A549 (cell line): ENCODE measurements at regions not wholly inside any gene's neighbourhood (a gene's known extent, or its start where the extent isn't known, plus 50 kb on each side); places are given as distances from the start of the nearest gene placed in this dataset.

Source experiments
- ATAC-seq, 2 experiments: fragments of 200-7000 bp in 1 of 2; fragments of >200 bp in 1 of 2; cut with Nextera tagmentation in 1 of 2; cut with Tn5 transposase in 1 of 2; 3 replicates each; pipeline versions ENCODE4 v1.8.0 to v1.9.1; 2018 to 2020; ENCODE audit warnings: mild to moderate bottlenecking in 1 of 2, moderate library complexity in 1 of 2
- CTCF ChIA-PET: fragments of 300-600 bp; sonication (Branson Sonifier 250); formaldehyde crosslinking; extraction: SDS; loops from one replicate; lab custom pipeline; 2021; ENCODE audit warnings: antibody characterized with exemption, inconsistent platforms; lab: Yijun Ruan, JAX
- POLR2A ChIA-PET: fragments of 350-600 bp; formaldehyde crosslinking; extraction: SDS; loops from one replicate; lab custom pipeline; 2021; ENCODE audit warnings: antibody characterized with exemption, inconsistent platforms; lab: Yijun Ruan, JAX
- DNase-seq, 2 experiments: peaks; one replicate each; pipeline versions ENCODE4 v3.0.0 to v3.0.0-alpha.2; 2011 to 2016; ENCODE audit warnings: low read depth in 1 of 2, low spot score in 1 of 2
- FAIRE-seq: peaks from 2 replicates; lab custom pipeline; 2011; peaks lifted over from hg19 to GRCh38; lab: Jason Lieb, UNC
- H3K27ac ChIP-seq, 2 experiments: fragments of >200 bp; sonication (Bioruptor Twin); formaldehyde crosslinking; 3 replicates each; pipeline ENCODE4 v1.5.1; 2016 to 2017
- H3K4me1 ChIP-seq: fragments of >200 bp; sonication (Bioruptor Twin); formaldehyde crosslinking; 3 replicates; pipeline ENCODE4 v1.6.1; 2016
- H3K4me2 ChIP-seq: fragments of >200 bp; sonication (Bioruptor Twin); formaldehyde crosslinking; 3 replicates; pipeline ENCODE4 v1.6.1; 2016
- H3K4me3 ChIP-seq: fragments of >200 bp; sonication (Bioruptor Twin); formaldehyde crosslinking; 3 replicates; pipeline ENCODE4 v1.5.1; 2016
- H3K9me3 ChIP-seq: fragments of >200 bp; sonication (Bioruptor Twin); formaldehyde crosslinking; 3 replicates; pipeline ENCODE4 v1.6.1; 2016
- BHLHE40 ChIP-seq: IDR thresholded peaks from 2 replicates; pipeline ENCODE4 v1.6.1; 2012; ENCODE audit warnings: low read depth, low read length, inconsistent platforms
- CBX2 ChIP-seq: fragments of 200-600 bp; sonication (generic); IDR thresholded peaks from 2 replicates; pipeline ENCODE4 v1.6.1; 2016; ENCODE audit warnings: low read depth, mild to moderate bottlenecking, borderline replicate concordance
- CBX8 ChIP-seq: fragments of 200-600 bp; sonication (generic); IDR thresholded peaks from 2 replicates; pipeline ENCODE4 v1.6.1; 2016
- CEBPB ChIP-seq, 2 experiments: fragments of >200 bp in 1 of 2; sonication (Bioruptor Twin) in 1 of 2; formaldehyde crosslinking in 1 of 2; IDR thresholded peaks; 2 replicates each; pipeline ENCODE4 v1.6.1; 2012 to 2016
- EHF ChIP-seq: fragments of 250-450 bp; sonication (Bioruptor Pico); IDR thresholded peaks from 2 replicates; pipeline ENCODE4 v1.5.0; 2020; ENCODE audit warnings: mild to moderate bottlenecking
- EP300 ChIP-seq, 2 experiments: fragments of >200 bp; sonication (Bioruptor Twin); formaldehyde crosslinking; IDR thresholded peaks; 2 replicates in 1 of 2; 3 replicates in 1 of 2; pipeline ENCODE4 v1.6.1; 2016 to 2017
- FOSB ChIP-seq: fragments of 250-450 bp; sonication (Bioruptor Pico); IDR thresholded peaks from 2 replicates; pipeline ENCODE4 v1.5.0; 2020; ENCODE audit warnings: mild to moderate bottlenecking, moderate library complexity
- FOSL2 ChIP-seq, 2 experiments: fragments of 450-650 bp in 1 of 2; fragments of >200 bp in 1 of 2; sonication (Bioruptor Twin) in 1 of 2; formaldehyde crosslinking; IDR thresholded peaks; 2 replicates each; pipeline versions ENCODE4 v1.5.0 to v1.6.1; 2016 to 2020; ENCODE audit warnings: mild to moderate bottlenecking in 1 of 2, moderate library complexity in 1 of 2
- GATA3 ChIP-seq: IDR thresholded peaks from 2 replicates; pipeline ENCODE4 v1.6.1; 2012; ENCODE audit warnings: borderline replicate concordance
- HDAC2 ChIP-seq: fragments of 200-600 bp; sonication (generic); IDR thresholded peaks from 2 replicates; pipeline ENCODE4 v1.6.1; 2016
- HMGXB4 ChIP-seq: fragments of 250-450 bp; sonication (Bioruptor Pico); IDR thresholded peaks from 2 replicates; pipeline ENCODE4 v1.5.0; 2021; ENCODE audit warnings: mild to moderate bottlenecking, moderate library complexity, borderline replicate concordance
- HOXB5 ChIP-seq: fragments of 250-450 bp; sonication (Bioruptor Pico); IDR thresholded peaks from 2 replicates; pipeline ENCODE4 v1.5.0; 2020; ENCODE audit warnings: mild to moderate bottlenecking, moderate library complexity
- JUN ChIP-seq, 2 experiments: fragments of >200 bp; sonication (Bioruptor Twin); formaldehyde crosslinking; IDR thresholded peaks; 2 replicates in 1 of 2; 3 replicates in 1 of 2; pipeline ENCODE4 v1.6.1; 2016 to 2017
- JUNB ChIP-seq: fragments of >200 bp; sonication (Bioruptor Twin); formaldehyde crosslinking; IDR thresholded peaks from 2 replicates; pipeline ENCODE4 v1.6.1; 2016
- KDM1A ChIP-seq: fragments of 200-600 bp; sonication (generic); IDR thresholded peaks from 2 replicates; pipeline ENCODE4 v1.6.1; 2016; ENCODE audit warnings: low read depth, mild to moderate bottlenecking
- MAFK ChIP-seq: fragments of 450-650 bp; IDR thresholded peaks from 2 replicates; pipeline ENCODE4 v1.6.1; 2014; ENCODE audit not compliant: partially characterized antibody
- MAZ ChIP-seq: fragments of 150-350 bp; IDR thresholded peaks from 2 replicates; pipeline ENCODE4 v1.6.1; 2014; ENCODE audit warnings: antibody characterized with exemption, low read depth, low read length, borderline replicate concordance
- NPAS2 ChIP-seq: fragments of 250-450 bp; sonication (Bioruptor Pico); IDR thresholded peaks from 2 replicates; pipeline ENCODE4 v1.8.0; 2022; ENCODE audit warnings: mild to moderate bottlenecking, moderate library complexity, borderline replicate concordance
- POLR2A ChIP-seq: IDR thresholded peaks from 2 replicates; pipeline ENCODE4 v1.6.1; 2012; ENCODE audit warnings: mild to moderate bottlenecking, low read length
- SMC3 ChIP-seq: fragments of >200 bp; sonication (Bioruptor Twin); formaldehyde crosslinking; IDR thresholded peaks from 3 replicates; pipeline ENCODE4 v1.6.1; 2018; ENCODE audit warnings: inconsistent platforms
- SREBF2 ChIP-seq: fragments of 450-650 bp; IDR thresholded peaks from 2 replicates; pipeline ENCODE4 v1.6.1; 2014; ENCODE audit warnings: mild to moderate bottlenecking, moderate library complexity
- TFCP2L1 ChIP-seq: fragments of 250-450 bp; sonication (Bioruptor Pico); IDR thresholded peaks from 2 replicates; pipeline ENCODE4 v1.5.0; 2021; ENCODE audit warnings: mild to moderate bottlenecking
- TP53 ChIP-seq: fragments of 250-450 bp; sonication (Bioruptor Pico); IDR thresholded peaks from 2 replicates; pipeline ENCODE4 v1.5.0; 2021; ENCODE audit warnings: mild to moderate bottlenecking, moderate library complexity
- USF2 ChIP-seq: fragments of 450-650 bp; IDR thresholded peaks from 2 replicates; pipeline ENCODE4 v1.6.1; 2014; ENCODE audit warnings: antibody characterized with exemption
- ZC3H11A ChIP-seq: fragments of 450-650 bp; IDR thresholded peaks from 2 replicates; pipeline ENCODE4 v1.6.1; 2014; ENCODE audit warnings: antibody characterized with exemption, mild to moderate bottlenecking
- ZSCAN20 ChIP-seq: fragments of 250-450 bp; sonication (Bioruptor Pico); IDR thresholded peaks from 2 replicates; pipeline ENCODE4 v1.8.0; 2022; ENCODE audit warnings: mild to moderate bottlenecking, moderate library complexity
- WGBS: methylation state at CpG from one replicate; pipeline ENCODE4 v1.1.6; 2017; ENCODE audit errors: missing lambda C conversion rate; 5-methylcytosine and 5-hydroxymethylcytosine counted together
- TF ChIP-seq, protein P1 (sequence below): fragments of >200 bp; sonication (Bioruptor Twin); formaldehyde crosslinking; IDR thresholded peaks from 3 replicates; pipeline ENCODE4 v1.5.1; 2016
- TF ChIP-seq, protein P2 (sequence below): IDR thresholded peaks from 2 replicates; pipeline ENCODE4 v1.6.1; 2012; ENCODE audit warnings: low read depth, borderline replicate concordance

GRCh38 chr1:115479055-115479482, 141.0 kb upstream of the NGF start:
- no peak overlapping the region for H3K4me3 ChIP-seq
- H3K27ac ChIP-seq = no peak overlapping the region
- no peak overlapping the region for H3K4me2 ChIP-seq
- FAIRE-seq (no peak), ATAC-seq (no peak), DNase-seq (no peak)
- TF ChIP-seq MAFK = no peak
- no peak for TF ChIP-seq CBX8
- TF ChIP-seq CBX2 = no peak
- no peak for TF ChIP-seq TFCP2L1 (CRISPR knock-in tag)
- no peak for TF ChIP-seq JUN (IDR thresholded peaks at IDR 0.05)
- TF ChIP-seq SMC3 = no peak
- no peak for TF ChIP-seq USF2
- no peak for TF ChIP-seq ZSCAN20 (CRISPR knock-in tag)
- no peak for TF ChIP-seq FOSB (CRISPR knock-in tag)
- TF ChIP-seq EP300 (IDR thresholded peaks at IDR 0.05) = no peak
- TF ChIP-seq POLR2A = no peak
- TF ChIP-seq GATA3 = no peak
- TF ChIP-seq MAZ = no peak
- no peak for TF ChIP-seq EHF (CRISPR knock-in tag)
- no peak for TF ChIP-seq ZC3H11A
- TF ChIP-seq JUNB = no peak
- no peak for TF ChIP-seq HMGXB4 (CRISPR knock-in tag)
- no peak for TF ChIP-seq CEBPB (IDR thresholded peaks at IDR 0.05)
- TF ChIP-seq HOXB5 (CRISPR knock-in tag) = no peak
- no peaks in the 10 kb centered on the region for H3K4me1 ChIP-seq
- ChIA-PET CTCF (interaction anchor here (4.8 kb wide), 1 partner anchor 10 kb away, joined by 19 read pairs; no protein-coding TSS in a partner anchor), POLR2A (no interaction called here)
- 87% methylated on average over 11 of the region's 22 CpGs for WGBS
- H3K9me3 ChIP-seq = no peaks in the 10 kb centered on the region

DNA sequence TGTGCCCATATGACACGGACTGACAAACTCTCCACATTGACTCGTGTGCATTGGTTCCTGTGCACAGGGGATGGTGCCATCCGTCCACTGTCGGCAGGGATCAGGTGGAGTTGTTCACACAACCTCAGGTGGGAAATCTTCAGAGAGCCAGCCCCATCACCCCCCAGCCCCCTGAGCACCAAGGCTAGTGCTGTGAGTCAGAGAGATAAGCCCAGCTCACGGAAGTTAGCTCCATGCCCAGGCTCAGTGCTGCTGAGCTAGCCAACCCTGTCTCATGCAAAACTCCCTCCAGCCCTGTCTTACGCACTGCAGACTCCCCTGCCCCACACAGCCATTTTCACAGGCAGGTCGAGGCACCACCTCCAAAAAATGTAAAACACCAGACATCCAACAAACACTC, 139.0 kb upstream of the NGF start:
- no peak for FAIRE-seq
- WGBS = 82% methylated on average over 6 of the region's 7 CpGs
- CTCF ChIA-PET = interaction anchor here (1.3 to 4.8 kb wide), 4 partner anchors 8 to 338 kb away, joined by 4 to 19 read pairs (median 8); no protein-coding TSS in a partner anchor

DNA sequence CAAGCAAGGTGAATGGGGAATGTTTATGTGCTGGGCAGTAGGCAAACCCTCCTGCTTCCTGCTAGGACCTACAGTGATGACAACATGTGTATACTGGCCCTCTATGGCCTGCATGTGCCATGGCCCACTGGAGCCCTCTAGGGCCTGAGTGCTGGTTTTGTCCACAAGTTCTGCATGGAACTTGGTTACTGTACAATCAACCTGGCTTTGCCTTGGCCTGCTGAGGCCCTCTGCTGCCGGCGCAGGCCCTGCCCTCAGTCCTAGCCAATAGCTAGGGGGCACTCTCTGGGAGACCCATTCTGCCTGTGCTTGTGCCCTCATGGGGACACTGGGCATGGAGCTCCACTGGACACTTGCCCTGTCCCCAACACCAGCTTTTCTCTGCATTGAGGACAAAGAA, 138.6 kb upstream of the NGF start:
- DNase-seq (peak in 1 of 2 experiments; percentile 25), FAIRE-seq (no peak), ATAC-seq (peak in 1 of 2 experiments; percentile 71; a peak in 3 of 6 replicates)
- TF ChIP-seq HDAC2 = no peak
- TF ChIP-seq, protein P1, sequence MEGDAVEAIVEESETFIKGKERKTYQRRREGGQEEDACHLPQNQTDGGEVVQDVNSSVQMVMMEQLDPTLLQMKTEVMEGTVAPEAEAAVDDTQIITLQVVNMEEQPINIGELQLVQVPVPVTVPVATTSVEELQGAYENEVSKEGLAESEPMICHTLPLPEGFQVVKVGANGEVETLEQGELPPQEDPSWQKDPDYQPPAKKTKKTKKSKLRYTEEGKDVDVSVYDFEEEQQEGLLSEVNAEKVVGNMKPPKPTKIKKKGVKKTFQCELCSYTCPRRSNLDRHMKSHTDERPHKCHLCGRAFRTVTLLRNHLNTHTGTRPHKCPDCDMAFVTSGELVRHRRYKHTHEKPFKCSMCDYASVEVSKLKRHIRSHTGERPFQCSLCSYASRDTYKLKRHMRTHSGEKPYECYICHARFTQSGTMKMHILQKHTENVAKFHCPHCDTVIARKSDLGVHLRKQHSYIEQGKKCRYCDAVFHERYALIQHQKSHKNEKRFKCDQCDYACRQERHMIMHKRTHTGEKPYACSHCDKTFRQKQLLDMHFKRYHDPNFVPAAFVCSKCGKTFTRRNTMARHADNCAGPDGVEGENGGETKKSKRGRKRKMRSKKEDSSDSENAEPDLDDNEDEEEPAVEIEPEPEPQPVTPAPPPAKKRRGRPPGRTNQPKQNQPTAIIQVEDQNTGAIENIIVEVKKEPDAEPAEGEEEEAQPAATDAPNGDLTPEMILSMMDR = peak; percentile 12; the same call in 1 of the 3 replicates
- no peaks in the 10 kb centered on the region for H3K9me3 ChIP-seq
- no peak overlapping the region for H3K4me2 ChIP-seq
- WGBS = no CpG with 5 or more reads among the region's 2 CpGs
- CTCF ChIA-PET = interaction anchor here (1.3 to 2.7 kb wide), 3 partner anchors 117 to 338 kb away, joined by 4 to 12 read pairs (median 4); no protein-coding TSS in a partner anchor
- H3K27ac ChIP-seq = no peak overlapping the region
- no peak overlapping the region for H3K4me3 ChIP-seq
- no peaks in the 10 kb centered on the region for H3K4me1 ChIP-seq
- POLR2A ChIA-PET = no interaction called here

More for the DNA sequence above, 139.0 kb upstream of the NGF start:
- ATAC-seq (no peak), DNase-seq (no peak)
- H3K9me3 ChIP-seq = no peaks in the 10 kb centered on the region
- H3K4me1 ChIP-seq = no peaks in the 10 kb centered on the region
- H3K4me3 ChIP-seq = no peak overlapping the region
- H3K27ac ChIP-seq = no peak overlapping the region
- POLR2A ChIA-PET = no interaction called here
- TF ChIP-seq TFCP2L1 (CRISPR knock-in tag) = no peak
- TF ChIP-seq TP53 (CRISPR knock-in tag) = no peak
- TF ChIP-seq CBX2 = no peak
- TF ChIP-seq, protein P2, sequence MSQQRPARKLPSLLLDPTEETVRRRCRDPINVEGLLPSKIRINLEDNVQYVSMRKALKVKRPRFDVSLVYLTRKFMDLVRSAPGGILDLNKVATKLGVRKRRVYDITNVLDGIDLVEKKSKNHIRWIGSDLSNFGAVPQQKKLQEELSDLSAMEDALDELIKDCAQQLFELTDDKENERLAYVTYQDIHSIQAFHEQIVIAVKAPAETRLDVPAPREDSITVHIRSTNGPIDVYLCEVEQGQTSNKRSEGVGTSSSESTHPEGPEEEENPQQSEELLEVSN = no peak
- no peak for TF ChIP-seq MAZ
- no peak for TF ChIP-seq NPAS2 (CRISPR knock-in tag)
- no peak for TF ChIP-seq KDM1A
- TF ChIP-seq BHLHE40 = no peak
- no peak for TF ChIP-seq FOSL2 (IDR thresholded peaks at IDR 0.05)
- TF ChIP-seq FOSL2 (CRISPR knock-in tag; IDR thresholded peaks at IDR 0.05) = no peak
- no peak for TF ChIP-seq SREBF2
- no peak for TF ChIP-seq HDAC2
- H3K4me2 ChIP-seq = no peak overlapping the region
